ENCODE measurements at regions not wholly inside any gene's neighbourhood (a gene's known extent, or its start where the extent isn't known, plus 50 kb on each side); places are given as distances from the start of the nearest gene placed in this dataset.

- TF ChIP-seq, protein P1, sequence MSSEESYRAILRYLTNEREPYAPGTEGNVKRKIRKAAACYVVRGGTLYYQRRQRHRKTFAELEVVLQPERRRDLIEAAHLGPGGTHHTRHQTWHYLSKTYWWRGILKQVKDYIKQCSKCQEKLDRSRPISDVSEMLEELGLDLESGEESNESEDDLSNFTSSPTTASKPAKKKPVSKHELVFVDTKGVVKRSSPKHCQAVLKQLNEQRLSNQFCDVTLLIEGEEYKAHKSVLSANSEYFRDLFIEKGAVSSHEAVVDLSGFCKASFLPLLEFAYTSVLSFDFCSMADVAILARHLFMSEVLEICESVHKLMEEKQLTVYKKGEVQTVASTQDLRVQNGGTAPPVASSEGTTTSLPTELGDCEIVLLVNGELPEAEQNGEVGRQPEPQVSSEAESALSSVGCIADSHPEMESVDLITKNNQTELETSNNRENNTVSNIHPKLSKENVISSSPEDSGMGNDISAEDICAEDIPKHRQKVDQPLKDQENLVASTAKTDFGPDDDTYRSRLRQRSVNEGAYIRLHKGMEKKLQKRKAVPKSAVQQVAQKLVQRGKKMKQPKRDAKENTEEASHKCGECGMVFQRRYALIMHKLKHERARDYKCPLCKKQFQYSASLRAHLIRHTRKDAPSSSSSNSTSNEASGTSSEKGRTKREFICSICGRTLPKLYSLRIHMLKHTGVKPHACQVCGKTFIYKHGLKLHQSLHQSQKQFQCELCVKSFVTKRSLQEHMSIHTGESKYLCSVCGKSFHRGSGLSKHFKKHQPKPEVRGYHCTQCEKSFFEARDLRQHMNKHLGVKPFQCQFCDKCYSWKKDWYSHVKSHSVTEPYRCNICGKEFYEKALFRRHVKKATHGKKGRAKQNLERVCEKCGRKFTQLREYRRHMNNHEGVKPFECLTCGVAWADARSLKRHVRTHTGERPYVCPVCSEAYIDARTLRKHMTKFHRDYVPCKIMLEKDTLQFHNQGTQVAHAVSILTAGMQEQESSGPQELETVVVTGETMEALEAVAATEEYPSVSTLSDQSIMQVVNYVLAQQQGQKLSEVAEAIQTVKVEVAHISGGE (CRISPR knock-in tag; IDR thresholded peaks at IDR 0.05) = no peak
- no peak for TF ChIP-seq E2F8 (IDR thresholded peaks at IDR 0.05; ENCODE audit: low read depth, partially characterized antibody)
These were observed 95.2 kb upstream of the FOXF1 start (continued) for GRCh38 chr16:86414991-86415740.

DNA sequence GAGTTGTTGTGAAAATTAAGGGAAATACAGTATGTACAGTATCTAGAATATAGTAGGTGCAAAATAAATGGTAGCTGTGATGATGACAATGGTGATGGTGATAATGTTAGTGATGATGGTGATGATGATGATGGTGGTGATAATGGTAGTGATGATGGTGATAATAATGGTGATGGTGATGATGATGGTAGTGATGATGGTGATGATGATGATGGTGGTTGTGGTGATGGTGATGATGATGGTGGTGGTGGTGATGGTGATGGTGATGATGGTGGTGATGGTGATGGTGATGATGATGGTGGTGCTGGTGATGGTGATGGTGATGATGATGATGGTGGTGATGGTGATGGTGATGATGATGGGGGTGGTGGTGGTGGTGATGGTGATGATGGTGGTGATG, 91.3 kb upstream of the FOXF1 start:
- H3K27ac ChIP-seq (ENCODE audit: control insufficient read depth, insufficient read depth) = no peak overlapping the region
- H3K9me3 ChIP-seq (replicated peaks; ENCODE audit: control insufficient read depth, insufficient read depth, low read length) = no peaks in the 10 kb centered on the region; the same call in 2 of the 3 replicates
- CTCF ChIA-PET = no interaction called here
- H3K9ac ChIP-seq (ENCODE audit: control insufficient read depth, insufficient read depth, low read length) = no peak overlapping the region
- FAIRE-seq (no peak), DNase-seq (ENCODE audit: low read depth, low spot score) (no peak), ATAC-seq (no peak)
- POLR2A ChIA-PET = no interaction called here
- SMC1A ChIA-PET (ENCODE audit: uncharacterized antibody, unreplicated experiment) = no interaction called here
- H3K79me2 ChIP-seq (ENCODE audit: control insufficient read depth, insufficient read depth, low read length) = no peaks in the 10 kb centered on the region
- H3K4me2 ChIP-seq (ENCODE audit: control insufficient read depth, insufficient read depth) = no peak overlapping the region
- in situ Hi-C loops (cut with MboI) = no loop called here
- H3K4me3 ChIP-seq = no peak overlapping the region
- no peaks in the 10 kb centered on the region for H3K4me1 ChIP-seq (ENCODE audit: control insufficient read depth, insufficient read depth, low read length)
- no peaks in the 10 kb centered on the region for H3K36me3 ChIP-seq (ENCODE audit: control insufficient read depth in 2 of 2, insufficient read depth in 2 of 2, low read length in 1 of 2)
- RAD21 ChIA-PET (ENCODE audit: unreplicated experiment) = no interaction called here
- H3K27me3 ChIP-seq (replicated peaks in 1 of 2; ENCODE audit: control insufficient read depth in 2 of 2, insufficient read depth in 2 of 2, low read length in 1 of 2) = no peaks in the 10 kb centered on the region
- no peaks in the 10 kb centered on the region for H4K20me1 ChIP-seq (ENCODE audit: control insufficient read depth, insufficient read depth)
- BruUV-seq (replicated peaks) = no TSS peak
- intact Hi-C loops (cut with micrococcal nuclease; ENCODE audit: unreplicated experiment) = no loop called here
- no peak overlapping the region for H2AFZ ChIP-seq (ENCODE audit: control insufficient read depth, low read depth, low read length)
- no peak for TF ChIP-seq KAT2A (conservative IDR thresholded peaks at IDR 0.05; ENCODE audit: control insufficient read depth, low read depth, low read length)
- TF ChIP-seq STAT3 (IDR thresholded peaks at IDR 0.05; ENCODE audit: low read depth, low read length) = no peak
- no peak for TF ChIP-seq CHD2 (IDR thresholded peaks at IDR 0.05; ENCODE audit: borderline replicate concordance, low read depth, low read length)
- TF ChIP-seq EP300 (IDR thresholded peaks at IDR 0.05; ENCODE audit: borderline replicate concordance in 1 of 2, control insufficient read depth in 1 of 2, low read depth in 2 of 2, low read length in 2 of 2) = no peak
- TF ChIP-seq PKNOX1 (IDR thresholded peaks at IDR 0.05) = no peak
- no peak for TF ChIP-seq ZZZ3 (IDR thresholded peaks at IDR 0.05; ENCODE audit: control insufficient read depth, insufficient read length, low read depth)
- TF ChIP-seq MYB (IDR thresholded peaks at IDR 0.05; ENCODE audit: borderline replicate concordance, low read depth, low read length) = no peak
- no peak for TF ChIP-seq NFXL1 (IDR thresholded peaks at IDR 0.05; ENCODE audit: borderline replicate concordance)
- no peak for TF ChIP-seq RAD21 (IDR thresholded peaks at IDR 0.05; ENCODE audit: insufficient read depth, low read depth, low read length)
- no peak for TF ChIP-seq JUND (IDR thresholded peaks at IDR 0.05; ENCODE audit: low read depth, low read length)
- no peak for TF ChIP-seq KDM1A (IDR thresholded peaks at IDR 0.05; ENCODE audit: borderline replicate concordance)
- no peak for TF ChIP-seq SREBF2 (IDR thresholded peaks at IDR 0.05; ENCODE audit: low read length)
- no peak for TF ChIP-seq IRF4 (IDR thresholded peaks at IDR 0.05; ENCODE audit: low read depth, low read length)

All from GM12878 (cell line).